ENCODE measurements at regions not wholly inside any gene's neighbourhood (a gene's known extent, or its start where the extent isn't known, plus 50 kb on each side); places are given as distances from the start of the nearest gene placed in this dataset.

- FAIRE-seq: no peak
Observed at GRCh38 chr11:92725352-92725751, 244.1 kb upstream of the MTNR1B start.

- FAIRE-seq: no peak
Observed at GRCh38 chr11:92727123-92727522, 242.3 kb upstream of the MTNR1B start.

GRCh38 chr11:92727769-92728168 lies 241.7 kb upstream of the MTNR1B start:
- FAIRE-seq: no peak

GRCh38 chr11:92728628-92729027 lies 240.8 kb upstream of the MTNR1B start:
- FAIRE-seq: no peak

GRCh38 chr11:92735039-92735438 lies 234.4 kb upstream of the MTNR1B start:
- FAIRE-seq: no peak

GRCh38 chr11:92738276-92738675 lies 231.2 kb upstream of the MTNR1B start:
- no peak for FAIRE-seq

- FAIRE-seq: no peak
Observed at GRCh38 chr11:92739041-92739440, 230.4 kb upstream of the MTNR1B start.

GRCh38 chr11:92739491-92739890 lies 230.0 kb upstream of the MTNR1B start:
- no peak for FAIRE-seq

- FAIRE-seq: no peak
Observed at GRCh38 chr11:92740276-92740675, 229.2 kb upstream of the MTNR1B start.

- no peak for FAIRE-seq
Observed at GRCh38 chr11:92744929-92745585, 224.4 kb upstream of the MTNR1B start.

- FAIRE-seq: no peak
Observed at GRCh38 chr11:92750794-92751193, 218.7 kb upstream of the MTNR1B start.

GRCh38 chr11:92751594-92751993 lies 217.9 kb upstream of the MTNR1B start:
- no peak for FAIRE-seq

- FAIRE-seq: no peak
Observed at GRCh38 chr11:92752122-92752521, 217.3 kb upstream of the MTNR1B start.

- no peak for FAIRE-seq
Observed at GRCh38 chr11:92753161-92753560, 216.3 kb upstream of the MTNR1B start.

GRCh38 chr11:92758241-92758780 lies 211.1 kb upstream of the MTNR1B start:
- FAIRE-seq: no peak

- no peak for FAIRE-seq
Observed at GRCh38 chr11:92759571-92760214, 209.8 kb upstream of the MTNR1B start.

- FAIRE-seq: no peak
Observed at GRCh38 chr11:92762121-92762540, 207.3 kb upstream of the MTNR1B start.

- FAIRE-seq: no peak
Observed at GRCh38 chr11:92763336-92763735, 206.1 kb upstream of the MTNR1B start.

- no peak for FAIRE-seq
Observed at GRCh38 chr11:92764128-92764527, 205.3 kb upstream of the MTNR1B start.

GRCh38 chr11:92765082-92765840 lies 204.2 kb upstream of the MTNR1B start:
- FAIRE-seq: no peak

- FAIRE-seq: no peak
Observed at GRCh38 chr11:92765965-92766371, 203.5 kb upstream of the MTNR1B start.

- no peak for FAIRE-seq
Observed at GRCh38 chr11:92766698-92767097, 202.8 kb upstream of the MTNR1B start.

GRCh38 chr11:92767416-92767815 lies 202.0 kb upstream of the MTNR1B start:
- no peak for FAIRE-seq

All from endometrium (tissue), 2 donors.